OCI-LY1 (cell line): ENCODE measurements at regions not wholly inside any gene's neighbourhood (a gene's known extent, or its start where the extent isn't known, plus 50 kb on each side); places are given as distances from the start of the nearest gene placed in this dataset.

Source experiments
- EZH2 ChIP-seq: fragments of 200-600 bp; sonication (generic), shearing (Covaris generic); IDR thresholded peaks from 2 replicates; pipeline ENCODE4 v1.8.0; 2017; ENCODE audit warnings: borderline replicate concordance, mixed run types, mild to moderate bottlenecking, antibody characterized with exemption, low read length, moderate library complexity, mixed read lengths
- TF ChIP-seq, protein P1 (sequence below): fragments of 200-600 bp; sonication (generic), shearing (Covaris generic); IDR thresholded peaks from 2 replicates; pipeline ENCODE4 v1.5.1; 2017; ENCODE audit warnings: mild to moderate bottlenecking, antibody characterized with exemption, low read length, moderate library complexity, mixed read lengths

DNA sequence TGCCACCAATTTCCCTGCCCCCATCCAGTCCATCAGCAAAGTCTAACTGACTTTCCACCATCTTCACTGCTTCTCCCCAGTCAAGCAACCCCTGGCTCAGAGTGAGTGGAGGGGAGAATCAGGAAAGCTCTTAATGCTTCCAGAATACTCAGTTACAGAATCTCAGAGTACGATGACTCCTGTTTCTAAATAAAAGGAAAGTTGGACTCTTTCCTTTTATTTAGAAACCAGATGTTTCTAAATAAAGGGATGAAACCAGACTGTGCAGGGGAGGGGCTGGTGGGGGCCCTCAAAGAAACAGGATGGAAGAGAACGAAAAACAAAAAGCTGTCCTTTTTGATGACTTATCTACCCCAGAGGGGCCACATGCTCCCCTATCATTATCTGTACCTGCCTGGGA, 85.2 kb upstream of the PPM1J start:
- TF ChIP-seq, protein P1, sequence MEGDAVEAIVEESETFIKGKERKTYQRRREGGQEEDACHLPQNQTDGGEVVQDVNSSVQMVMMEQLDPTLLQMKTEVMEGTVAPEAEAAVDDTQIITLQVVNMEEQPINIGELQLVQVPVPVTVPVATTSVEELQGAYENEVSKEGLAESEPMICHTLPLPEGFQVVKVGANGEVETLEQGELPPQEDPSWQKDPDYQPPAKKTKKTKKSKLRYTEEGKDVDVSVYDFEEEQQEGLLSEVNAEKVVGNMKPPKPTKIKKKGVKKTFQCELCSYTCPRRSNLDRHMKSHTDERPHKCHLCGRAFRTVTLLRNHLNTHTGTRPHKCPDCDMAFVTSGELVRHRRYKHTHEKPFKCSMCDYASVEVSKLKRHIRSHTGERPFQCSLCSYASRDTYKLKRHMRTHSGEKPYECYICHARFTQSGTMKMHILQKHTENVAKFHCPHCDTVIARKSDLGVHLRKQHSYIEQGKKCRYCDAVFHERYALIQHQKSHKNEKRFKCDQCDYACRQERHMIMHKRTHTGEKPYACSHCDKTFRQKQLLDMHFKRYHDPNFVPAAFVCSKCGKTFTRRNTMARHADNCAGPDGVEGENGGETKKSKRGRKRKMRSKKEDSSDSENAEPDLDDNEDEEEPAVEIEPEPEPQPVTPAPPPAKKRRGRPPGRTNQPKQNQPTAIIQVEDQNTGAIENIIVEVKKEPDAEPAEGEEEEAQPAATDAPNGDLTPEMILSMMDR = no peak
- TF ChIP-seq EZH2 = no peak
